K562 (cell line): ENCODE measurements at regions not wholly inside any gene's neighbourhood (a gene's known extent, or its start where the extent isn't known, plus 50 kb on each side); places are given as distances from the start of the nearest gene placed in this dataset.

Experiments used
- ATAC-seq: fragments of 200-7000 bp; cut with Tn5 transposase; 3 replicates; pipeline ENCODE4 v1.9.1; 2020; ENCODE audit warnings: moderate library complexity
- BruUV-seq: library from RNA; stranded (reverse); fragments of 400-500 nt; replicated peaks from 2 replicates; lab custom pipeline; 2021; lab: Mats Ljungman, UMichigan
- CTCF ChIA-PET: fragments of 300-600 bp; formaldehyde crosslinking; extraction: SDS; loops from one replicate; lab custom pipeline; 2021; ENCODE audit warnings: low intra/inter-chr PET ratio; lab: Yijun Ruan, JAX
- POLR2A ChIA-PET: fragments of 300-600, 350-650 bp; sonication (Branson Sonifier 250); formaldehyde crosslinking; extraction: SDS; loops from one replicate; lab custom pipeline; 2021; ENCODE audit warnings: antibody characterized with exemption, inconsistent platforms; lab: Yijun Ruan, JAX
- DNase-seq, 4 experiments: peaks; one replicate each; pipeline versions ENCODE4 v3.0.0 to v3.0.0-alpha.2; 2011 to 2018; ENCODE audit warnings: low spot score in 3 of 4, mixed read lengths in 3 of 4; ENCODE audit errors: extremely low read depth in 1 of 4
- FAIRE-seq: peaks from 2 replicates; lab custom pipeline; 2011; peaks lifted over from hg19 to GRCh38; lab: Jason Lieb, UNC
- H2AFZ ChIP-seq: 2 replicates; pipeline ENCODE4 v1.6.0; 2011; ENCODE audit warnings: low read depth, low read length, control low read depth, inconsistent platforms
- H3K27ac ChIP-seq: fragments of 200-600 bp; 3 replicates; pipeline ENCODE4 v1.8.0; 2011; ENCODE audit warnings: low read depth, mild to moderate bottlenecking, control low read depth, inconsistent platforms, low read length, moderate library complexity, mixed read lengths; ENCODE audit errors: extremely low read depth
- H3K27me3 ChIP-seq, 2 experiments: fragments of 300-600 bp in 1 of 2; 2 replicates in 1 of 2; 3 replicates in 1 of 2; pipeline versions ENCODE4 v1.6.0 to v1.8.0; 2011; ENCODE audit warnings: inconsistent platforms in 2 of 2, low read length in 2 of 2, mild to moderate bottlenecking in 1 of 2, mixed read lengths in 1 of 2, moderate library complexity in 1 of 2; ENCODE audit not compliant: control insufficient read depth in 2 of 2, insufficient read depth in 2 of 2
- H3K36me3 ChIP-seq: fragments of 300-600 bp; 3 replicates; pipeline ENCODE4 v1.8.0; 2011; ENCODE audit warnings: mild to moderate bottlenecking, low read length, inconsistent platforms; ENCODE audit not compliant: control insufficient read depth, insufficient read depth
- H3K4me1 ChIP-seq, 2 experiments: fragments of 200-600 bp in 1 of 2; replicated peaks in 1 of 2; 2 replicates in 1 of 2; 3 replicates in 1 of 2; pipeline versions ENCODE4 v1.5.1 to v1.8.0; 2011; ENCODE audit warnings: inconsistent platforms in 2 of 2, low read length in 2 of 2, mild to moderate bottlenecking in 1 of 2, mixed read lengths in 1 of 2, moderate library complexity in 1 of 2; ENCODE audit not compliant: control insufficient read depth in 2 of 2, insufficient read depth in 2 of 2
- H3K4me2 ChIP-seq: 2 replicates; pipeline ENCODE4 v1.6.1; 2011; ENCODE audit warnings: low read length, control low read depth, inconsistent platforms, mixed read lengths; ENCODE audit not compliant: insufficient read depth
- H3K4me3 ChIP-seq: fragments of 200-600 bp; sonication (generic), shearing (Covaris generic); 2 replicates; pipeline ENCODE4 v1.5.1; 2016; ENCODE audit warnings: control low read depth, inconsistent platforms
- H3K79me2 ChIP-seq: fragments of 200-600 bp; 3 replicates; pipeline ENCODE4 v1.8.0; 2011; ENCODE audit warnings: low read length, inconsistent platforms; ENCODE audit not compliant: control insufficient read depth, insufficient read depth
- H3K9ac ChIP-seq, 2 experiments: 2 replicates each; pipeline versions ENCODE4 v1.6.0 to v1.6.1; 2011; ENCODE audit warnings: low read depth in 2 of 2, low read length in 2 of 2, control low read depth in 1 of 2, inconsistent platforms in 1 of 2, mild to moderate bottlenecking in 1 of 2, mixed read lengths in 1 of 2; ENCODE audit not compliant: insufficient read depth in 1 of 2
- H3K9me1 ChIP-seq: one replicate; pipeline ENCODE4 v1.6.0; 2011; ENCODE audit warnings: inconsistent platforms, mild to moderate bottlenecking, low read length, moderate library complexity; ENCODE audit not compliant: control insufficient read depth, insufficient read depth
- H3K9me3 ChIP-seq: replicated peaks from 2 replicates; pipeline ENCODE4 v1.5.1; 2011; ENCODE audit warnings: low read depth, low read length, inconsistent platforms; ENCODE audit not compliant: control insufficient read depth, insufficient read depth
- H4K20me1 ChIP-seq: replicated peaks from 2 replicates; pipeline ENCODE4 v1.6.1; 2011; ENCODE audit warnings: low read length, inconsistent platforms, mixed read lengths; ENCODE audit not compliant: control insufficient read depth, insufficient read depth
- CBX2 ChIP-seq: fragments of 200-600 bp; sonication (generic); IDR thresholded peaks from one replicate; pipeline ENCODE4 v1.6.1; 2012; ENCODE audit warnings: mild to moderate bottlenecking, low read length, inconsistent platforms; ENCODE audit not compliant: insufficient read depth, poor library complexity, severe bottlenecking
- ELF1 ChIP-seq: fragments of 200-800 bp; sonication (Bioruptor generic); IDR thresholded peaks from 2 replicates; pipeline ENCODE4 v1.6.1; 2016; ENCODE audit warnings: missing genetic modification characterization, missing compliant biosample characterization
- KAT2B ChIP-seq: IDR thresholded peaks from one replicate; pipeline ENCODE4 v1.6.1; 2012; ENCODE audit warnings: low read depth, mild to moderate bottlenecking, control low read depth, inconsistent platforms, low read length, moderate library complexity
- POU5F1 ChIP-seq: fragments of 150-350 bp; IDR thresholded peaks from 2 replicates; pipeline ENCODE4 v1.6.1; 2014; ENCODE audit warnings: borderline replicate concordance, low read length, low read depth, mild to moderate bottlenecking; ENCODE audit not compliant: partially characterized antibody
- STAT5A ChIP-seq: IDR thresholded peaks from 2 replicates; pipeline ENCODE4 v1.6.1; 2012; ENCODE audit warnings: low read length, inconsistent platforms, borderline replicate concordance
- TRIM28 ChIP-seq: fragments of 450-650 bp; IDR thresholded peaks from 2 replicates; pipeline ENCODE4 v1.6.1; 2017
- ZNF24 ChIP-seq: fragments of 450-650 bp; IDR thresholded peaks from 2 replicates; pipeline ENCODE4 v1.6.1; 2016
- ZNF444 ChIP-seq: fragments of 250-450 bp; sonication (Bioruptor Pico); IDR thresholded peaks from 2 replicates; pipeline ENCODE4 v1.4.0; 2020; ENCODE audit warnings: mild to moderate bottlenecking, moderate library complexity
- WGBS: fragments of 100-300 bp; shearing (Covaris generic); methylation state at CpG from one replicate; pipeline ENCODE4 v1.1.6; 2016; ENCODE audit warnings: low coverage, mixed read lengths; ENCODE audit not compliant: insufficient coverage; ENCODE audit errors: missing lambda C conversion rate; 5-methylcytosine and 5-hydroxymethylcytosine counted together
- in situ Hi-C: fragments of 300-500 bp; cut with MboI; formaldehyde crosslinking; loops from 4 replicates; pipeline ENCODE4 v1.15.0; 2018; ENCODE audit warnings: inconsistent platforms, mixed read lengths
- intact Hi-C: fragments of 100-400 bp; cut with micrococcal nuclease; formaldehyde crosslinking; loops from 2 replicates; pipeline ENCODE4 v1.14.2; 2022
- TF ChIP-seq, protein P1 (sequence below): fragments of 250-450 bp; sonication (Bioruptor Pico); IDR thresholded peaks from 2 replicates; pipeline ENCODE4 v1.5.0; 2022; ENCODE audit warnings: mild to moderate bottlenecking
- TF ChIP-seq, protein P2 (sequence below): IDR thresholded peaks from 3 replicates; pipeline ENCODE4 v1.6.1; 2011; ENCODE audit warnings: borderline replicate concordance, mild to moderate bottlenecking; ENCODE audit not compliant: insufficient read length, insufficient read depth
- TF ChIP-seq, protein P3 (sequence below): fragments of 250-450 bp; sonication (Bioruptor Pico); IDR thresholded peaks from 2 replicates; pipeline ENCODE4 v1.8.0; 2022; ENCODE audit warnings: moderate library complexity, mild to moderate bottlenecking, inconsistent platforms

- H3K79me2 ChIP-seq = no peaks in the 10 kb centered on the region
- no peaks in the 10 kb centered on the region for H4K20me1 ChIP-seq
- H3K27ac ChIP-seq = no peak overlapping the region
- no peaks in the 10 kb centered on the region for H3K27me3 ChIP-seq
- no peaks in the 10 kb centered on the region for H3K9me1 ChIP-seq
- DNase-seq (no peak), ATAC-seq (no peak), FAIRE-seq (no peak)
- H3K4me3 ChIP-seq = no peak overlapping the region
- intact Hi-C loops = no loop called here
- no peaks in the 10 kb centered on the region for H3K36me3 ChIP-seq
- H3K4me2 ChIP-seq = no peak overlapping the region
- CTCF ChIA-PET = no interaction called here
- H3K9me3 ChIP-seq = no peaks in the 10 kb centered on the region
- no TSS peak for BruUV-seq
- no peaks in the 10 kb centered on the region for H3K4me1 ChIP-seq
- TF ChIP-seq STAT5A (no peak), TRIM28 (no peak)
- WGBS = 0% methylated on average over 1 of the region's 1 CpG
- no peak overlapping the region for H2AFZ ChIP-seq
- POLR2A ChIA-PET = no interaction called here
- H3K9ac ChIP-seq = no peak overlapping the region
- in situ Hi-C loops = no loop called here
Measured at GRCh38 chr2:23093513-23093912, 291.5 kb upstream of the KLHL29 start.

- H3K27me3 ChIP-seq = no peaks in the 10 kb centered on the region
- 0% methylated on average over 3 of the region's 3 CpGs for WGBS
- no TSS peak for BruUV-seq
- no peak for TF ChIP-seq CBX2
- TF ChIP-seq ELF1 (tag) = no peak
- no peak for TF ChIP-seq KAT2B
- TF ChIP-seq POU5F1 = no peak
- TF ChIP-seq ZNF24 = no peak
- TF ChIP-seq, protein P1, sequence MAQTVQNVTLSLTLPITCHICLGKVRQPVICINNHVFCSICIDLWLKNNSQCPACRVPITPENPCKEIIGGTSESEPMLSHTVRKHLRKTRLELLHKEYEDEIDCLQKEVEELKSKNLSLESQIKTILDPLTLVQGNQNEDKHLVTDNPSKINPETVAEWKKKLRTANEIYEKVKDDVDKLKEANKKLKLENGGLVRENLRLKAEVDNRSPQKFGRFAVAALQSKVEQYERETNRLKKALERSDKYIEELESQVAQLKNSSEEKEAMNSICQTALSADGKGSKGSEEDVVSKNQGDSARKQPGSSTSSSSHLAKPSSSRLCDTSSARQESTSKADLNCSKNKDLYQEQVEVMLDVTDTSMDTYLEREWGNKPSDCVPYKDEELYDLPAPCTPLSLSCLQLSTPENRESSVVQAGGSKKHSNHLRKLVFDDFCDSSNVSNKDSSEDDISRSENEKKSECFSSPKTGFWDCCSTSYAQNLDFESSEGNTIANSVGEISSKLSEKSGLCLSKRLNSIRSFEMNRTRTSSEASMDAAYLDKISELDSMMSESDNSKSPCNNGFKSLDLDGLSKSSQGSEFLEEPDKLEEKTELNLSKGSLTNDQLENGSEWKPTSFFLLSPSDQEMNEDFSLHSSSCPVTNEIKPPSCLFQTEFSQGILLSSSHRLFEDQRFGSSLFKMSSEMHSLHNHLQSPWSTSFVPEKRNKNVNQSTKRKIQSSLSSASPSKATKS (CRISPR knock-in tag) = no peak
- no peak for TF ChIP-seq ZNF444 (CRISPR knock-in tag)
- TF ChIP-seq, protein P2, sequence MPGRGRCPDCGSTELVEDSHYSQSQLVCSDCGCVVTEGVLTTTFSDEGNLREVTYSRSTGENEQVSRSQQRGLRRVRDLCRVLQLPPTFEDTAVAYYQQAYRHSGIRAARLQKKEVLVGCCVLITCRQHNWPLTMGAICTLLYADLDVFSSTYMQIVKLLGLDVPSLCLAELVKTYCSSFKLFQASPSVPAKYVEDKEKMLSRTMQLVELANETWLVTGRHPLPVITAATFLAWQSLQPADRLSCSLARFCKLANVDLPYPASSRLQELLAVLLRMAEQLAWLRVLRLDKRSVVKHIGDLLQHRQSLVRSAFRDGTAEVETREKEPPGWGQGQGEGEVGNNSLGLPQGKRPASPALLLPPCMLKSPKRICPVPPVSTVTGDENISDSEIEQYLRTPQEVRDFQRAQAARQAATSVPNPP = no peak
- TF ChIP-seq, protein P3, sequence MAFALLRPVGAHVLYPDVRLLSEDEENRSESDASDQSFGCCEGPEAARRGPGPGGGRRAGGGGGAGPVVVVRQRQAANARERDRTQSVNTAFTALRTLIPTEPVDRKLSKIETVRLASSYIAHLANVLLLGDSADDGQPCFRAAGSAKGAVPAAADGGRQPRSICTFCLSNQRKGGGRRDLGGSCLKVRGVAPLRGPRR (CRISPR knock-in tag) = no peak
Measured at GRCh38 chr2:23096906-23097602, 287.9 kb upstream of the KLHL29 start.

More at GRCh38 chr2:23096906-23097602, 287.9 kb upstream of the KLHL29 start:
- Histone ChIP-seq H3K4me3 (no peak overlapping the region), H3K4me1 (no peaks in the 10 kb centered on the region), H3K27ac (no peak overlapping the region), H2AFZ (no peak overlapping the region), H3K4me2 (no peak overlapping the region), H3K9me1 (no peaks in the 10 kb centered on the region), H3K79me2 (no peaks in the 10 kb centered on the region), H3K9me3 (no peaks in the 10 kb centered on the region), H4K20me1 (no peaks in the 10 kb centered on the region), H3K9ac (no peak overlapping the region), H3K36me3 (no peaks in the 10 kb centered on the region)
- no peak for ATAC-seq
- CTCF ChIA-PET = no interaction called here
- intact Hi-C loops = no loop called here
- POLR2A ChIA-PET = no interaction called here
- no peak for FAIRE-seq
- no peak for DNase-seq
- in situ Hi-C loops = no loop called here
